GM12892 (cell line): ENCODE measurements at regions not wholly inside any gene's neighbourhood (a gene's known extent, or its start where the extent isn't known, plus 50 kb on each side); places are given as distances from the start of the nearest gene placed in this dataset.
"Not testable (repeated sequence)": the region's sequence is repeated elsewhere in the genome, so short reads cannot be mapped to it uniquely, and the experiment has no call there.

Experiments used
- POLR2A ChIP-seq: IDR thresholded peaks from 2 replicates; pipeline ENCODE4 v1.6.1; 2011; ENCODE audit warnings: low read depth, low read length, control low read depth
- POLR2AphosphoS5 ChIP-seq: IDR thresholded peaks from 2 replicates; pipeline ENCODE4 v1.6.1; 2011; ENCODE audit warnings: low read depth, low read length, control low read depth

DNA sequence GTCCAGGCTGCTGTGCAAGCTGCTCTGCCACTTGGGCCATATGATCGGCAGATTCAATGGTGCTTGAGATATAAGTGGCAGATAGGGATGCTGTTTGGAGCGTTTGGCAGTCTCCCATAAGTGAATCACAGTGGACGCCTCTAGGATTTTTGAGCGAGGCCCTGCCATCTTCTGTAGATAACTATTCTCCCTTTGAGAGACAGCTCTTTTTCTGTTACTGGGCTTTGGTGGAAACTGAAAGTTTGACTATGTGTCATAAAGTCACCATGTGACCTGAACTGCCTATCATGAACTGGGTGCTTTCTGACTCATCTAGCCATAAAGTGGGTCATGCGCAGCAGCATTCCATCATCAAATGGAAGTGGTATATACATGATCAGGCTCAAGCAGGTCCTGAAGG, 412.5 kb upstream of the GRID2 start:
- not testable (repeated sequence) for TF ChIP-seq POLR2A, POLR2AphosphoS5
